ENCODE measurements at regions not wholly inside any gene's neighbourhood (a gene's known extent, or its start where the extent isn't known, plus 50 kb on each side); places are given as distances from the start of the nearest gene placed in this dataset.

- Histone ChIP-seq H3K79me2 (ENCODE audit: insufficient read depth) (no peaks in the 10 kb centered on the region), H3F3A (ENCODE audit: insufficient read depth) (no peaks in the 10 kb centered on the region), H3K9ac (no peak overlapping the region), H3K4me1 (ENCODE audit: insufficient read depth) (no peaks in the 10 kb centered on the region), H3K4me3 (no peak overlapping the region), H2AFZ (no peak overlapping the region), H4K20me1 (ENCODE audit: insufficient read depth) (no peaks in the 10 kb centered on the region), H3K36me3 (ENCODE audit: low read depth) (no peaks in the 10 kb centered on the region), H3K9me2 (ENCODE audit: insufficient read depth) (no peaks in the 10 kb centered on the region), H3K27me3 (replicated peaks; ENCODE audit: insufficient read depth) (no peaks in the 10 kb centered on the region), H3K27ac (no peak overlapping the region), H3K9me3 (ENCODE audit: low read depth) (no peaks in the 10 kb centered on the region), H3K4me2 (ENCODE audit: unreplicated experiment) (no peak overlapping the region)
- in situ Hi-C loops (cut with MboI): no loop called here
- TF ChIP-seq EZH2 (IDR thresholded peaks at IDR 0.05; ENCODE audit: insufficient read depth, poor library complexity, severe bottlenecking) (no peak), EZH2phosphoT487 (IDR thresholded peaks at IDR 0.05; ENCODE audit: insufficient read depth, low read depth) (no peak)
- WGBS, 2 experiments (ENCODE audit: low coverage in 1 of 2, low lambda C conversion rate in 2 of 2, missing lambda C conversion rate in 2 of 2): 33 to 34% methylated on average over 5 of the region's 5 CpGs
- DNase-seq: no peak
These were observed 1591.2 kb upstream of the LRRTM1 start for GRCh38 chr2:81895620-81896250.

GRCh38 chr2:81894451-81894990 is 1590.0 kb upstream of the LRRTM1 start:
- Histone ChIP-seq H3F3A (ENCODE audit: insufficient read depth) (no peaks in the 10 kb centered on the region), H3K27ac (no peak overlapping the region), H3K79me2 (ENCODE audit: insufficient read depth) (no peaks in the 10 kb centered on the region), H3K4me1 (ENCODE audit: insufficient read depth) (no peaks in the 10 kb centered on the region), H3K9ac (no peak overlapping the region), H2AFZ (no peak overlapping the region), H3K36me3 (ENCODE audit: low read depth) (no peaks in the 10 kb centered on the region), H3K9me3 (ENCODE audit: low read depth) (no peaks in the 10 kb centered on the region), H3K9me2 (ENCODE audit: insufficient read depth) (no peaks in the 10 kb centered on the region), H3K27me3 (replicated peaks; ENCODE audit: insufficient read depth) (no peaks in the 10 kb centered on the region), H3K4me3 (no peak overlapping the region), H4K20me1 (ENCODE audit: insufficient read depth) (no peaks in the 10 kb centered on the region), H3K4me2 (ENCODE audit: unreplicated experiment) (no peak overlapping the region)
- no peak for DNase-seq
- 15 to 22% methylated on average over 3 of the region's 3 CpGs for WGBS, 2 experiments (ENCODE audit: low coverage in 1 of 2, low lambda C conversion rate in 2 of 2, missing lambda C conversion rate in 2 of 2)
- in situ Hi-C loops (cut with MboI): no loop called here
- no peak for TF ChIP-seq EZH2phosphoT487 (IDR thresholded peaks at IDR 0.05; ENCODE audit: insufficient read depth, low read depth)
- no peak for TF ChIP-seq EZH2 (IDR thresholded peaks at IDR 0.05; ENCODE audit: insufficient read depth, poor library complexity, severe bottlenecking)

- Histone ChIP-seq H3K9me2 (ENCODE audit: insufficient read depth) (no peaks in the 10 kb centered on the region), H4K20me1 (ENCODE audit: insufficient read depth) (no peaks in the 10 kb centered on the region), H3K79me2 (ENCODE audit: insufficient read depth) (no peaks in the 10 kb centered on the region), H3K9me3 (ENCODE audit: low read depth) (no peaks in the 10 kb centered on the region), H3F3A (ENCODE audit: insufficient read depth) (no peaks in the 10 kb centered on the region), H3K27ac (no peak overlapping the region), H3K36me3 (ENCODE audit: low read depth) (no peaks in the 10 kb centered on the region), H3K27me3 (replicated peaks; ENCODE audit: insufficient read depth) (no peaks in the 10 kb centered on the region), H2AFZ (no peak overlapping the region), H3K4me3 (no peak overlapping the region), H3K4me2 (ENCODE audit: unreplicated experiment) (no peak overlapping the region), H3K9ac (no peak overlapping the region), H3K4me1 (ENCODE audit: insufficient read depth) (no peaks in the 10 kb centered on the region)
- 11 to 14% methylated on average over 4 of the region's 4 CpGs for WGBS, 2 experiments (ENCODE audit: low coverage in 1 of 2, low lambda C conversion rate in 2 of 2, missing lambda C conversion rate in 2 of 2)
- DNase-seq: no peak
- in situ Hi-C loops (cut with MboI): no loop called here
- no peak for TF ChIP-seq EZH2phosphoT487 (IDR thresholded peaks at IDR 0.05; ENCODE audit: insufficient read depth, low read depth)
These were observed 1572.1 kb upstream of the LRRTM1 start for GRCh38 chr2:81876624-81877023.

- TF ChIP-seq EZH2 (IDR thresholded peaks at IDR 0.05; ENCODE audit: insufficient read depth, poor library complexity, severe bottlenecking): no peak
- no peak for TF ChIP-seq EZH2phosphoT487 (IDR thresholded peaks at IDR 0.05; ENCODE audit: insufficient read depth, low read depth)
- Histone ChIP-seq H3K27me3 (replicated peaks; ENCODE audit: insufficient read depth) (no peaks in the 10 kb centered on the region), H3K9me3 (ENCODE audit: low read depth) (no peaks in the 10 kb centered on the region), H3K9ac (no peak overlapping the region), H3K4me3 (no peak overlapping the region), H4K20me1 (ENCODE audit: insufficient read depth) (no peaks in the 10 kb centered on the region), H3K9me2 (ENCODE audit: insufficient read depth) (no peaks in the 10 kb centered on the region), H2AFZ (no peak overlapping the region), H3K4me2 (ENCODE audit: unreplicated experiment) (no peak overlapping the region), H3K79me2 (ENCODE audit: insufficient read depth) (no peaks in the 10 kb centered on the region), H3K27ac (no peak overlapping the region), H3K4me1 (ENCODE audit: insufficient read depth) (no peaks in the 10 kb centered on the region), H3K36me3 (ENCODE audit: low read depth) (no peaks in the 10 kb centered on the region), H3F3A (ENCODE audit: insufficient read depth) (no peaks in the 10 kb centered on the region)
- no peak for DNase-seq
- 26 to 30% methylated on average over 1 of the region's 1 CpG for WGBS, 2 experiments (ENCODE audit: low coverage in 1 of 2, low lambda C conversion rate in 2 of 2, missing lambda C conversion rate in 2 of 2)
- in situ Hi-C loops (cut with MboI): no loop called here
These were observed 1567.5 kb upstream of the LRRTM1 start for GRCh38 chr2:81872006-81872405.

All from GM23248 (cell line).